GM18867 (cell line): ENCODE measurements at regions not wholly inside any gene's neighbourhood (a gene's known extent, or its start where the extent isn't known, plus 50 kb on each side); places are given as distances from the start of the nearest gene placed in this dataset.
"Not testable (repeated sequence)": the region's sequence is repeated elsewhere in the genome, so short reads cannot be mapped to it uniquely, and the experiment has no call there.

Experiments used
- ATAC-seq: cut with Tn5 transposase; IDR thresholded peaks from one replicate; pipeline ENCODE4 v1.9.1; 2021; ENCODE audit warnings: mild to moderate bottlenecking, moderate library complexity; ENCODE audit not compliant: unreplicated experiment

DNA sequence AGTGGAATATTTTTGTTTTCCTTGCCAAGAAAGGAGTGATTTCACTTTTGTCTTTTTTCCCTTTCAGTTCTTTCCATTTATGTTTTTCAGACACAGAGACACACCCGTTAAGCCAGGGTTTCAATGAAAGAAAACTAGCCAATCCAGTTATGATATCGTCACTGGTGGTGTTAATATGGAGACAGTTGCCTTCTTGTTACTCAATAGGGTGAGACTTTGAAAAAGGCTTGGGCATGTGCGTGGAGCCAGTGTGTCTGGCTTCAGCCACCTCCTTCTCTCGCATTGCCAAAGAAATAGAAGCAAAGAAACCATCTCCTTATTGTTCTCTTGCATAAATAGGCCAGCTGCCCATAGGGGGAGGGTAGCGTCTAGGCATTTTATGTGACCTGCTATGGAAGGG is 84.1 kb upstream of the DLX6 start:
- no peak for ATAC-seq

DNA sequence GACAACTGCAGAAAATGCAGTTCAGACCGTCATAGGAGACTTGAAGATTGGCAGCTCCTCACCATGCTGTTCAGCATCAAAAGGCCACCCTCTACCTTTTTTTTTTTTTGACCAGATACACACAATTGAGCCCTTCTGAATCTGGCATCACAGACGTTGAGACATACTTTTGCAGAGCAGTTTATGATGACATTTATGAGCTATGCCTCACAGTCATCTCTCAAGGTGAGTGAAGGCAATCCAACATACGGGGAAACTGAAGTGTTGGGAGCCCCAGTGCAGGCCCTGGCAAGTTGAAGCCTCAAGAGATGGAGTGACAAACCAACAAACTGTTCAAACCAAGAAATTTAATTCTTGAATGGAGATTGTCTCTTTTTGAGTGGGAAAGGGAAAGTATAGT is 83.6 kb upstream of the DLX6 start:
- no peak for ATAC-seq

DNA sequence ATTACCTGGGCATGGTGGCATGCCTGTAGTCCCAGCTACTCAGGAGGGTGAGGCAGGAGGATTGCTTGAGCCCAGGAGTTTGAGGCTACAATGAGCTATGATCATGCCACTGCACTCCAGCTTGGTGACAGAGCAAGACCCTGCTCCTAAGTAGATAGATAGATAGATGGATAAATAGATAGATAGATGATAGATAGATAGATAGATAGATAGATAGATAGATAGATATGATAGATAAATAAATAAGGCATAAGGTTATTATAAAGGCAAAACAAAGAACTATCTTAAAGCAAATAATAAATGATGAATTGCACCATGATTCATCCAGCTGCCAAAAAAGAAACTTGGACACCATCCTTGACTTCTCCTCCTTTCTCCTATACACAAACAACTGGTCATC is 82.0 kb upstream of the DLX6 start:
- ATAC-seq, result not testable (repeated sequence)

DNA sequence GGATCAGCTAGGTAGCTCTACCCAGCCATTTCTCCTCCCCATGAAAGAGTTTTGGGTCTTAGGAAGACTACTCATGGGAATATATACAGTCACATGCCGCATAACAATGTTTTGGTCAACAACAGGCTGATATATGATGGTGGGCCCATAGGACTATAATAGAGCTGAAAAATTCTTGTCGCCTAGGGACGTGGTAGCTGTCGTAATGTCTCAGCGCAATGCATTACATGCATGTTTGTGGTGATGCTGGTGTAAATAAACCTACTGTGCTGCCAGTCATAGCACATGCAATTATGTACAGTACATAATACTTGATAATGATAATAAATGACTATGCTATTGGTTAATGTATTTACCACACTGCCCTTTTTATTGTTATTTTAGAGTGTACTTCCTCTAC is 78.2 kb upstream of the DLX6 start:
- ATAC-seq, result no peak

DNA sequence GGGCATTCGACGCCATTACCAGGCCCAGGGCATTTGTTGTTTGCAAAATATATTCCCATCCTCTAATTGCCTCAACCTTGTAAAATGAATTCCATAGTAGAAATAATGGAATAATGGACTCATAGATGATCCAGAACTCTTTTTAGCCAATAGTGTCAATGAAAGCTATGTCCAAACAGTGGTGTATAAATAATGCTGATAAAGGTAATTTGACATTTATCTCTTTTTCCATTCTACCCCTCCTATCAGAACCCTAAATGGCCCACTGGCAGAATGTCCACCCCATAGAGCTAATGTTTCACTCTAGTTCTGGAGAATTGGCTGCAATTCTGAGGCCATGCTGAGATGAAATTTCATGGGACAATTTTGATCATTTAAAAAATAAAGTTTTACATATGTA is 76.4 kb upstream of the DLX6 start:
- ATAC-seq, result no peak

DNA sequence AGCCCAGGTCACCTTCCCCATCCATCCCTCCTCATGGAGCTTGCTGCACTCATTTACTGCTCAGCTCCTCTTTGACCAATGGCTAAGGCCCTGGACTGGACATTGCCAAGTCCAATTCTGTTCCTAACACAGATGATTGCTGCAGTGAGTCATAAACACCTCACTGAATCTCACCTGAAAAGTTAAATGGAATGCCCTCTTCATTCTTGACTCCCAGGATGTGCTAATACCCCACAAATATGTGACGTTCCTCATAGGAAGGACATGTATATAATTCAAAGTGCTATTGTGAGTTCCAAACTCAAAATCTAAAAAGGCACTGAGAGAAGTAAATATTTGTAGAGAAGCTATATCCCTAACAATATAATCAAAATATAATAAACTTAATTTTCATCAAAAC is 73.5 kb upstream of the DLX6 start:
- no peak for ATAC-seq

DNA sequence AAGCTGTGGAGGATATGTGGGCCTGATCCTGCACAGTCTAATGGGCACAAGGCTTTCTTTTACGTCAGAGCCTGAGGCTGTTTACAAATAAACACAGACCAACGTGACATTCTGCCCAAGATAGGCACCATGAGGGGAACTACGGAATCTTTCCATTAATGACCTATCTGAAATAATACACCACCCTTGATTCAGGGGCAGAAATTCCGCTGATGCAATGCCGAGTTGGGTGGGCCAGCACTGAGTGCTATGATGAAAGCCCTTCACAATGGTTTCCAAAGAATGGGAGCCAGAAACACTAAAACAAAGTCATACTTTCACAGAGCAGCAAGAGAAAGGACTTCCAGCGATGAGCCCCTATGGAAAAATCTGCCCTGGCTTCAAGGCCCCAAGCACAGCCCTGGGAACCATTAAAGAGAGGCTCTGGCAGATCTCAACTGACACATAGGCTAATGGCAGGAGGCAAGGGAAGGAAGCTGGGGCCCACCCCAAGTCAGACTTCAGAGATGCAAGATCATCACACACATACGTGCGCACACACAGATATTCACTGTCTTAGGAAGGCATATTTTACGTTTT is 72.2 kb upstream of the DLX6 start:
- ATAC-seq, result no peak

DNA sequence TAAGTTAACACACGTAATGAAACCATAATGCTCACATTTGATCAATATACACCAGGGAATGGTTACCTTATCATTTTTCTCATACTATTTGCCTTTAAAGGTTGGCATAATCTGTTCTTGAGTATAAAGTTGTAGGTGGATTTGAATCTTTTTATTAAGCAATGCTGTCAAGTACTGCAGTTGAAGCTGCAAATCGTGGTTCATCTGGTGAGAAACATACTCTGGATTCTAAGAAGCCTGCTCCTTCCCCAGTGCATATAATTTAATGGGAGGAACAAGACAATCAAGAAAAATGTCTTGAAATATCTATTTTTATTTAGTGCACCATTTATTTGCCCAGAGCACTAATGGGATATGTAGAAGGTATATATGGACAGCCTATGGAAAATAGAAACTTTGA is 68.7 kb upstream of the DLX6 start:
- ATAC-seq, result no peak

DNA sequence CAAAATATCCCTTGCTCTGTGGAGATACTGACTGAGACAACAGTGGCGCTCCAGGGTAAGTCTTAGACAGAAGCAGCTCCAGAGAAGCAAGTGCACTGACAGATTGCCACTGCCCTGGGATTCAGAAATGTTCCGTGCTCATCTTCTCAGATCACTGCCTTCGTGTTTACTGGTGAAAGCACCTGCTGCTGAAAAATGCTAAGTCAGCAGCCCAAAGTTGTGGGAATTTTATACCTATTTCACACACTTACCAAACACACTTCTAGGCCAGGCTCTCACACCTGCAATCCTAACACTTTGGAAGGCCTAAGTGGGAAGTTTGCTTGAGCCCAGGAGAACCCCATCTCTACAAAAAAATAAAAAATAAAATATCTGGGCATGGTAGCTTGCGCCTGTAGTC is 63.2 kb upstream of the DLX6 start:
- ATAC-seq, result no peak

DNA sequence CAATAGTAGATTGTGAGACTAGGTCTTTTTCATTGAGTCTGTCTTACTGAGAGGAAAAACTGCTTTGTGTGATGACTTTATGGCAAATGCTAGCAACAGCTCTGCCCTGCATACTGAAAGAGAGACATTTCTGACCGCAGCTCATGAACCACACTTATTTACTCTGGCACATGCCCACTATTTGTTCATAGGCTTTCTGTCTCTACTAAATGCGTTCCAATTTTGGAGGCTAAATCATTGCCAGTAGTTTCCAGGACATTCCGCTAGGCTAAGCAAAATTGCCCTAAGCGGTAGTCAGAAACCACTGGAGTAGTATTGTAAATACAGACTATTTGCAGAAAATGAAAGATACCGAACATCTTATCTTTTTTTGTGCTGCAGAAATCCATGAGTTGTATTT is 55.6 kb upstream of the DLX6 start:
- no peak for ATAC-seq

DNA sequence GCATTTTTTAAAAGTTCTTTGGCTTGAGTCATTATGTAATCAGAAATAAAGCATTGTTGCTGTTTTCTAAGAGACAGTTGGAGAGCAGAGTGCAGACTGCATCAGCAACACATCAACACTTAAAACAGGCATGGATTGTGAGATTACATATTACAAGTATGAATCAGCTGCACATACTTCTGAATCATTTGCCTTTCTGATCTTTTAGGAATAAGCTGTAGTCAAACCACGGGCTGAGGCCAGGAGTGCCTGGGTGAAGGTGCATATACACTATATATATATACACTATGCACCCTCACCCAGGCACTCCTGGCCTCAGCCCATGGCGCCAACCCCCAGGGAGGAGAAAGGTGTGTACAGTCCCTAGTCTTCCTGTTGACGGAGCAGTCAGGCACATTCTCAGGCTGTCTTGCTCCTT is 52.4 kb upstream of the DLX6 start:
- no peak for ATAC-seq

DNA sequence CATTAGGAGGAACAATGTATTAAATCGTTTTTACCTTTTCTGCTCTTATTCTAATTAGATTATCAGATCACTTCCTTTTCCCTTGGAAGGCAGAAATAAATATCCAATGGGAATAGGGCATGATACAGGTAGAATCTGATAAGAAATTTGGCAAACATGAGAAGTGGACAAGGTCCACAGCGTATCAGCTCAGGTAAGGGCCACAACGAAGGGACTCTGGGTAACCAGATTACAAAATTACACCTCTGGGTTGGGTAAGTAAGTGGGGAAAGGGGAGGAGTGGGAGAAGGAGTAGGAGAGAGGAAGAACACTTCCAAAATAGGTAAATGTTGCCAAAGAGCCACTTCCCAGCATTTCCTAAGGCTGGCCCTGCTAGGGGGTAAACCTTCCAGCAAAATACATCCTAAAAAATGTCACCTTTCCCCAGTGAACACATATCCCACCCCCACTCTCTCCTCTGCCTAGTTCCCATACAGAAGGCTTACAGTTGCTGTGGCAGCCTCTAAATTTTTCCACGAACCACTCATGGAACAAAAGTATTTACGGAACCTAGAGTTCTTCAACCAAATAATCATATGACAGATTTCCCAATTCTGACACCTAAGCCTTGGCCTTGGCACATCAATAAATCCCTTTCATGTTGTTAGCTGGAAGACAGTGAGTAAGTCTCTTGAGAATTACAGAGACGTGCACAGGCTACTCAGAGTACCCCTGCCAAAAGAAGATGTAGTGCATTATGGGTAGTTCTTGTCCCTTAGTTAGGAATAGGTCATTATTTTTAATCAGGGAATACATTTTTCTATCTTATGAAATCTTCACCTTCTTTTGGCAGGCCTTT is 51.5 kb upstream of the DLX6 start:
- ATAC-seq, result no peak
